COLO668 (cell line): ENCODE measurements at regions not wholly inside any gene's neighbourhood (a gene's known extent, or its start where the extent isn't known, plus 50 kb on each side); places are given as distances from the start of the nearest gene placed in this dataset.

Source experiments
- DNase-seq: peaks from one replicate; lab custom pipeline; 2025; ENCODE audit not compliant: unreplicated experiment; lab: John Stamatoyannopoulos, UW

- DNase-seq, result no peak
Observed at GRCh38 chr2:136376798-136377211, 258.9 kb upstream of the CXCR4 start.

- DNase-seq, result no peak
Observed at GRCh38 chr2:136376211-136376610, 258.3 kb upstream of the CXCR4 start.

GRCh38 chr2:136375017-136375901, 257.3 kb upstream of the CXCR4 start:
- no peak for DNase-seq

GRCh38 chr2:136373841-136374240, 255.9 kb upstream of the CXCR4 start:
- DNase-seq, result no peak

GRCh38 chr2:136373029-136373428, 255.1 kb upstream of the CXCR4 start:
- no peak for DNase-seq

- DNase-seq, result no peak
Observed at GRCh38 chr2:136363900-136364299, 246.0 kb upstream of the CXCR4 start.

GRCh38 chr2:136363470-136363869, 245.5 kb upstream of the CXCR4 start:
- DNase-seq, result no peak

- DNase-seq, result no peak
Observed at GRCh38 chr2:136362676-136363390, 244.9 kb upstream of the CXCR4 start.

- no peak for DNase-seq
Observed at GRCh38 chr2:136361521-136361920, 243.6 kb upstream of the CXCR4 start.

- DNase-seq, result no peak
Observed at GRCh38 chr2:136360790-136361189, 242.8 kb upstream of the CXCR4 start.

GRCh38 chr2:136359121-136359965, 241.4 kb upstream of the CXCR4 start:
- DNase-seq, result no peak

- DNase-seq, result no peak
Observed at GRCh38 chr2:136358576-136358975, 240.6 kb upstream of the CXCR4 start.

- DNase-seq, result no peak
Observed at GRCh38 chr2:136357007-136357380, 239.0 kb upstream of the CXCR4 start.

GRCh38 chr2:136356125-136357006, 238.4 kb upstream of the CXCR4 start:
- DNase-seq, result no peak

- DNase-seq, result no peak
Observed at GRCh38 chr2:136351684-136352083, 233.7 kb upstream of the CXCR4 start.

GRCh38 chr2:136347981-136348380, 230.0 kb upstream of the CXCR4 start:
- no peak for DNase-seq

- DNase-seq, result no peak
Observed at GRCh38 chr2:136344339-136344738, 226.4 kb upstream of the CXCR4 start.

- DNase-seq, result no peak
Observed at GRCh38 chr2:136342138-136342537, 224.2 kb upstream of the CXCR4 start.

- DNase-seq, result no peak
Observed at GRCh38 chr2:136334967-136335366, 217.0 kb upstream of the CXCR4 start.

GRCh38 chr2:136332436-136333095, 214.6 kb upstream of the CXCR4 start:
- DNase-seq, result no peak
